B cell (primary cell): ENCODE measurements at regions not wholly inside any gene's neighbourhood (a gene's known extent, or its start where the extent isn't known, plus 50 kb on each side); places are given as distances from the start of the nearest gene placed in this dataset.

ENCODE experiments used
- EZH2 ChIP-seq: IDR thresholded peaks from 2 replicates; pipeline ENCODE4 v1.6.1; 2012; ENCODE audit warnings: borderline replicate concordance, low read depth, mild to moderate bottlenecking, moderate library complexity, low read length; ENCODE audit not compliant: insufficient read depth, poor library complexity, severe bottlenecking
- TF ChIP-seq, protein P1 (sequence below): fragments of 200-600 bp; IDR thresholded peaks from one replicate; pipeline ENCODE4 v1.8.0; 2022; ENCODE audit warnings: antibody characterized with exemption, mild to moderate bottlenecking

DNA sequence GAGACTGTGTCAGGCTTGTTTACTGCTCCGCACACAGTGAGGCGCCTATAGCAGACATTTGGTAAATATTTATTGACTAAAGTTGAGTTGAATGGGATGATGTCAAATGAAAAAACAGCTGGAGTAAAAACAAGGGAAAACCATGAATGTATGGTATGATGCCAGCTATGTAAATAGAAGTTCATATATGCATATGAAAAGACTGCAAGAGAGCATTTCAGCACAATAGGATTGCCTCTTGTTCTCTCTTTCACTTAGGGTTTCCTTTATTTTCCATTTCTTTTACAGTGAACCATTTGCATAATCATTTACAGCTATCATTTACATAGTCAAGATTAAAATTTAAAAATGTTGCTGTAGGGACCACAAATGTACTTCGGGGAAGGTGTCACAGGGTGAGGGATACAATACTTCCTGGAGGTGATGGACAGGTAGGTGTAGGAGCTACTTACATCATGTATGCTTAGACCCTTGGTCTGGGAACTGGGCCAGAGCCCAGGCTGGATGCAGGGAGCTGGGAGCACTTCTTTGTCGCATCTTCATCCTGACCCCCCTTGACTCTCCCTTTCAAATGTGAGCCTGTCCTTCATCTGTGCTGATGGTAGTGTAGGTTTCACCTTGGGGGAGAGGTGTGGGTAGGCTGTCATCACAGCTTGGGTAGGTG, 113.3 kb downstream of the UTP18 start:
- TF ChIP-seq, protein P1, sequence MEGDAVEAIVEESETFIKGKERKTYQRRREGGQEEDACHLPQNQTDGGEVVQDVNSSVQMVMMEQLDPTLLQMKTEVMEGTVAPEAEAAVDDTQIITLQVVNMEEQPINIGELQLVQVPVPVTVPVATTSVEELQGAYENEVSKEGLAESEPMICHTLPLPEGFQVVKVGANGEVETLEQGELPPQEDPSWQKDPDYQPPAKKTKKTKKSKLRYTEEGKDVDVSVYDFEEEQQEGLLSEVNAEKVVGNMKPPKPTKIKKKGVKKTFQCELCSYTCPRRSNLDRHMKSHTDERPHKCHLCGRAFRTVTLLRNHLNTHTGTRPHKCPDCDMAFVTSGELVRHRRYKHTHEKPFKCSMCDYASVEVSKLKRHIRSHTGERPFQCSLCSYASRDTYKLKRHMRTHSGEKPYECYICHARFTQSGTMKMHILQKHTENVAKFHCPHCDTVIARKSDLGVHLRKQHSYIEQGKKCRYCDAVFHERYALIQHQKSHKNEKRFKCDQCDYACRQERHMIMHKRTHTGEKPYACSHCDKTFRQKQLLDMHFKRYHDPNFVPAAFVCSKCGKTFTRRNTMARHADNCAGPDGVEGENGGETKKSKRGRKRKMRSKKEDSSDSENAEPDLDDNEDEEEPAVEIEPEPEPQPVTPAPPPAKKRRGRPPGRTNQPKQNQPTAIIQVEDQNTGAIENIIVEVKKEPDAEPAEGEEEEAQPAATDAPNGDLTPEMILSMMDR, result no peak
- TF ChIP-seq EZH2, result no peak
